ENCODE measurements at regions not wholly inside any gene's neighbourhood (a gene's known extent, or its start where the extent isn't known, plus 50 kb on each side); places are given as distances from the start of the nearest gene placed in this dataset.

DNA sequence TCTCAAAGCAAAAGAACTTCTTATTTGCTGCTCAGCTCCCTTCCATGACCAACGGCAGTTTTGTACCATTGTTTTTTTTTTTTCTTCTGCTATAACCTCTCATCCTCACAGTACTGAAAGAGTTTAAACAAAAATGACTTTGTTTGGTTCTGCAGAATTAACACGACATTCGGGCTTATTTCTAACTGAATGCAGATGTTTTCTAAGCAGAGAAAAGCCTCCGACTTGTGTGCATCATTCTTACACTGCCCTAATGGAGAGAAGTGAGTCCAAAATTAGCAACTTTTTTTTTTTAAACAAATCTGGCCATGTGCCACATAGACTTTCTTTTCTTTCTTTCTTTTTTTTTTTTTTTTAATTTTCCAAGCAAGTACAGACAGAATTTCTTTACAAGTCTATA, 382.7 kb downstream of the HDGFL1 start:
- H3K27ac ChIP-seq (ENCODE audit: low read depth, low read length): no peak overlapping the region
- ChIA-PET CTCF (no interaction called here), POLR2A (no interaction called here)
- H3K36me3 ChIP-seq (ENCODE audit: insufficient read depth, low read length): no peaks in the 10 kb centered on the region
- no peak overlapping the region for H3K4me3 ChIP-seq (ENCODE audit: low read length)
- no peaks in the 10 kb centered on the region for H3K4me1 ChIP-seq (ENCODE audit: insufficient read depth, low read length)
- DNase-seq: no peak
- peaks cover 7 to 20% (median 20%) of the 10 kb centered on the region in 3 donors for H3K4me1 Mint-ChIP-seq
- no peaks in the 10 kb centered on the region for H3K27me3 Mint-ChIP-seq
- no peaks in the 10 kb centered on the region for H3K9me3 ChIP-seq (ENCODE audit: low read length)
- H3K36me3 Mint-ChIP-seq: no peaks in the 10 kb centered on the region
- peaks cover 0 to 4% (median 0%) of the 10 kb centered on the region in 5 donors for H3K9me3 Mint-ChIP-seq
- no peaks in the 10 kb centered on the region for H3K27me3 ChIP-seq (ENCODE audit: insufficient read depth, low read length, poor library complexity, severe bottlenecking)
- H3K27ac Mint-ChIP-seq: no peak overlapping the region
- H3K4me3 Mint-ChIP-seq: no peak overlapping the region

DNA sequence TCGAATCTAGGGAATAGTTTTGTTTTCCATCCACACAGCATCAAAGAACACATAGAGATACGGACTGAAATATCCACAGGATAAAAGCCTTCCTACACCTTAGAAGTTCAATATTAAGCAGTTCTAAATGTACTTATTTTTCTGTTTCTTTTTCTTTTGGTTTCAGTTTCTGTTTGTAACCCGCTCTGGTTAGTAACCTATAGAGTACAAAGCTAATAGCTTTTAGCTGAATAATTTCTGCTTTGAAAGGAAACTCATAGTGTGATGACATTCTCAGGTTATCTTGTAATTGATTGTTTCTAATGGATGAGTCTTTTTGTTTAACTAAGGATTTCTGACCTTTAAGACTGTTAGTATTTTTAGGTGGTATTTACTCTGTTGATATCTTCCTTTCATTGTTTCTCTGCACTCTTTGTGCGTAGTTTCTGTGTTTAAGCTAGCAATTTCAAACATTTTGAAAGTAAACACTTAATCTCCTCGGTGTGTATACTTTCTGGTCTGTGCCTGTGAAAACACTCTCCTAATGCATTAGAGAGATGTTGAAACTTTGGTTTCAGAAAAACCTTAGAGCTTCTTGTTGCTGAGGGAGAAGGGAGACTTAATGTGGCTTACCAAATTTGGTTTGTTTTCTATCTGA, 385.5 kb downstream of the HDGFL1 start:
- no peaks in the 10 kb centered on the region for H3K27me3 Mint-ChIP-seq
- no peak for DNase-seq
- peaks cover 14 to 33% (median 29%) of the 10 kb centered on the region in 3 donors for H3K4me1 Mint-ChIP-seq
- peak overlapping the region; percentile 20 for H3K4me3 ChIP-seq (ENCODE audit: low read length)
- H3K27ac ChIP-seq (ENCODE audit: low read depth, low read length): no peak overlapping the region
- ChIA-PET CTCF (no interaction called here), POLR2A (no interaction called here)
- H3K4me3 Mint-ChIP-seq: peak overlapping the region; percentile 33 to 82 (median 61)
- no peaks in the 10 kb centered on the region for H3K27me3 ChIP-seq (ENCODE audit: insufficient read depth, low read length, poor library complexity, severe bottlenecking)
- H3K9me3 ChIP-seq (ENCODE audit: low read length): no peaks in the 10 kb centered on the region
- H3K9me3 Mint-ChIP-seq: peaks cover 0 to 3% (median 0%) of the 10 kb centered on the region in 5 donors
- H3K36me3 Mint-ChIP-seq: no peaks in the 10 kb centered on the region
- peak overlapping the region in 6 of 8 donors; percentile 5 to 78 (median 30) for H3K27ac Mint-ChIP-seq
- no peaks in the 10 kb centered on the region for H3K36me3 ChIP-seq (ENCODE audit: insufficient read depth, low read length)
- H3K4me1 ChIP-seq (ENCODE audit: insufficient read depth, low read length): no peaks in the 10 kb centered on the region

- peak overlapping the region in 1 of 7 donors; percentile 33 for H3K4me3 Mint-ChIP-seq
- no peaks in the 10 kb centered on the region for H3K36me3 Mint-ChIP-seq
- H3K4me1 Mint-ChIP-seq: peaks cover 14 to 33% (median 29%) of the 10 kb centered on the region in 3 donors
- CTCF ChIA-PET: no interaction called here
- H3K27me3 Mint-ChIP-seq: no peaks in the 10 kb centered on the region
- peaks cover 0 to 3% (median 0%) of the 10 kb centered on the region in 5 donors for H3K9me3 Mint-ChIP-seq
- DNase-seq: no peak
- Histone ChIP-seq H3K36me3 (ENCODE audit: insufficient read depth, low read length) (no peaks in the 10 kb centered on the region), H3K4me1 (ENCODE audit: insufficient read depth, low read length) (no peaks in the 10 kb centered on the region), H3K27ac (ENCODE audit: low read depth, low read length) (no peak overlapping the region), H3K9me3 (ENCODE audit: low read length) (no peaks in the 10 kb centered on the region), H3K27me3 (ENCODE audit: insufficient read depth, low read length, poor library complexity, severe bottlenecking) (no peaks in the 10 kb centered on the region), H3K4me3 (ENCODE audit: low read length) (no peak overlapping the region)
- POLR2A ChIA-PET: no interaction called here
- H3K27ac Mint-ChIP-seq: no peak overlapping the region
Observed at GRCh38 chr6:22956029-22956681, 386.8 kb downstream of the HDGFL1 start.

GRCh38 chr6:22958677-22959076, 389.3 kb downstream of the HDGFL1 start:
- Mint-ChIP-seq H3K9me3 (peaks cover 0 to 3% (median 0%) of the 10 kb centered on the region in 5 donors), H3K4me3 (peak overlapping the region in 1 of 7 donors; percentile 60), H3K36me3 (no peaks in the 10 kb centered on the region), H3K27ac (no peak overlapping the region), H3K4me1 (peaks cover 14 to 33% (median 26%) of the 10 kb centered on the region in 3 donors), H3K27me3 (no peaks in the 10 kb centered on the region)
- DNase-seq: no peak
- H3K27ac ChIP-seq (ENCODE audit: low read depth, low read length): no peak overlapping the region
- ChIA-PET POLR2A (no interaction called here), CTCF (no interaction called here)
- no peaks in the 10 kb centered on the region for H3K9me3 ChIP-seq (ENCODE audit: low read length)
- no peaks in the 10 kb centered on the region for H3K27me3 ChIP-seq (ENCODE audit: insufficient read depth, low read length, poor library complexity, severe bottlenecking)
- no peaks in the 10 kb centered on the region for H3K36me3 ChIP-seq (ENCODE audit: insufficient read depth, low read length)
- no peaks in the 10 kb centered on the region for H3K4me1 ChIP-seq (ENCODE audit: insufficient read depth, low read length)
- no peak overlapping the region for H3K4me3 ChIP-seq (ENCODE audit: low read length)

DNA sequence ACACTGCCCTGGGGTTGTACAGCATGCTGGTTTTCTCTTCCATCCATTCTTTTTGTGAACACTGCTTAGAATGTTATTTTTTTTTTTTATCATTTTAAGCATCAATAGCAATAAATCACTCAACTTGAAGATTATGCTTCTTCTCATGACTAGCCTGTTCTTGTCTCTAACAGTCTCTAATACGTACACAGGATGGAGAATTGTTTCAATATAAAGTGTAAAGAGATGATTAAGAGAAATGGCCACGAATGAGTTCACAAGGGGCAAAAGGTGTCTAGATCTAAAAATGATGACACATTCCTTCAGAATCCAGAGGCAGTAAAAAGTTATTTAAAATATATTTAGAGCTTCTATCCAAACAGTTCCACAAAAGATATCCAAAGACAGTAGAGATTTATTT, 390.2 kb downstream of the HDGFL1 start:
- H3K36me3 ChIP-seq (ENCODE audit: insufficient read depth, low read length): no peaks in the 10 kb centered on the region
- ChIA-PET POLR2A (no interaction called here), CTCF (no interaction called here)
- no peak overlapping the region for H3K4me3 Mint-ChIP-seq
- H3K27ac ChIP-seq (ENCODE audit: low read depth, low read length): no peak overlapping the region
- H3K9me3 Mint-ChIP-seq: peaks cover 0 to 3% (median 0%) of the 10 kb centered on the region in 5 donors
- H3K27me3 Mint-ChIP-seq: no peaks in the 10 kb centered on the region
- H3K4me1 ChIP-seq (ENCODE audit: insufficient read depth, low read length): no peaks in the 10 kb centered on the region
- no peak for DNase-seq
- no peaks in the 10 kb centered on the region for H3K9me3 ChIP-seq (ENCODE audit: low read length)
- H3K36me3 Mint-ChIP-seq: no peaks in the 10 kb centered on the region
- H3K27ac Mint-ChIP-seq: no peak overlapping the region
- no peaks in the 10 kb centered on the region for H3K27me3 ChIP-seq (ENCODE audit: insufficient read depth, low read length, poor library complexity, severe bottlenecking)
- H3K4me3 ChIP-seq (ENCODE audit: low read length): no peak overlapping the region
- peaks cover 13 to 28% (median 18%) of the 10 kb centered on the region in 3 donors for H3K4me1 Mint-ChIP-seq

DNA sequence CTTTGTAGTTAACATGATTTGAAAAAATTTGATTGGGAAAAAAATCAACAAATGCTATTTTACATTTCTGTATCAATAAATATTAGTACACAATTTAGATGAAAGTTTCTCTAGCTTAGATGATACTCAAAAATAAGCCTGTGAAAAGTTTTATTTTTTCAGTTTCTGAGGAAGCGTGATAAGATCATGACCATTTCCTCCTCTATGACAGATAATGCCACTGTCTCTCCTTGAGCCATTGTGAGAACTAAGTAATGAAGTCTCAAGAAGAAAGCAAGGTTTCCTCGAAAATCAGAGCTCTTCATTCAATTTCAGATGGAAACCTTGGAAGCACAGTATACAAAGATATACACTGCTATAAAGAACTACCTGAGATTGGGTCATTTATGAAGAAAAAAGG, 395.0 kb downstream of the HDGFL1 start:
- H3K36me3 ChIP-seq (ENCODE audit: insufficient read depth, low read length): no peaks in the 10 kb centered on the region
- Mint-ChIP-seq H3K4me1 (no peaks in the 10 kb centered on the region), H3K9me3 (peaks cover 0 to 5% (median 5%) of the 10 kb centered on the region in 5 donors), H3K4me3 (no peak overlapping the region), H3K27ac (no peak overlapping the region), H3K36me3 (peaks cover 0 to 4% (median 0%) of the 10 kb centered on the region in 3 donors), H3K27me3 (no peaks in the 10 kb centered on the region)
- no peak for DNase-seq
- H3K4me1 ChIP-seq (ENCODE audit: insufficient read depth, low read length): no peaks in the 10 kb centered on the region
- H3K9me3 ChIP-seq (ENCODE audit: low read length): no peaks in the 10 kb centered on the region
- CTCF ChIA-PET: no interaction called here
- H3K27ac ChIP-seq (ENCODE audit: low read depth, low read length): no peak overlapping the region
- H3K4me3 ChIP-seq (ENCODE audit: low read length): no peak overlapping the region
- no peaks in the 10 kb centered on the region for H3K27me3 ChIP-seq (ENCODE audit: insufficient read depth, low read length, poor library complexity, severe bottlenecking)
- POLR2A ChIA-PET: no interaction called here

GRCh38 chr6:22965889-22966288, 396.5 kb downstream of the HDGFL1 start:
- no peak overlapping the region for H3K4me3 ChIP-seq (ENCODE audit: low read length)
- peaks cover 0 to 7% (median 5%) of the 10 kb centered on the region in 5 donors for H3K9me3 Mint-ChIP-seq
- no peaks in the 10 kb centered on the region for H3K27me3 ChIP-seq (ENCODE audit: insufficient read depth, low read length, poor library complexity, severe bottlenecking)
- H3K9me3 ChIP-seq (ENCODE audit: low read length): no peaks in the 10 kb centered on the region
- H3K27ac ChIP-seq (ENCODE audit: low read depth, low read length): no peak overlapping the region
- no peak overlapping the region for H3K27ac Mint-ChIP-seq
- DNase-seq: no peak
- no peak overlapping the region for H3K4me3 Mint-ChIP-seq
- H3K36me3 Mint-ChIP-seq: peaks cover 0 to 4% (median 0%) of the 10 kb centered on the region in 3 donors
- ChIA-PET POLR2A (no interaction called here), CTCF (no interaction called here)
- H3K4me1 ChIP-seq (ENCODE audit: insufficient read depth, low read length): no peaks in the 10 kb centered on the region
- no peaks in the 10 kb centered on the region for H3K36me3 ChIP-seq (ENCODE audit: insufficient read depth, low read length)
- H3K27me3 Mint-ChIP-seq: no peaks in the 10 kb centered on the region
- no peaks in the 10 kb centered on the region for H3K4me1 Mint-ChIP-seq

- Histone ChIP-seq H3K4me1 (ENCODE audit: insufficient read depth, low read length) (no peaks in the 10 kb centered on the region), H3K4me3 (ENCODE audit: low read length) (no peak overlapping the region), H3K27me3 (ENCODE audit: insufficient read depth, low read length, poor library complexity, severe bottlenecking) (no peaks in the 10 kb centered on the region), H3K9me3 (ENCODE audit: low read length) (no peaks in the 10 kb centered on the region), H3K36me3 (ENCODE audit: insufficient read depth, low read length) (no peaks in the 10 kb centered on the region), H3K27ac (ENCODE audit: low read depth, low read length) (no peak overlapping the region)
- Mint-ChIP-seq H3K27me3 (no peaks in the 10 kb centered on the region), H3K4me3 (no peak overlapping the region), H3K9me3 (peaks cover 0 to 7% (median 5%) of the 10 kb centered on the region in 5 donors), H3K36me3 (peaks cover 0 to 4% (median 0%) of the 10 kb centered on the region in 3 donors), H3K27ac (no peak overlapping the region), H3K4me1 (no peaks in the 10 kb centered on the region)
- DNase-seq: no peak
- ChIA-PET CTCF (no interaction called here), POLR2A (no interaction called here)
Observed at GRCh38 chr6:22966691-22967422, 397.5 kb downstream of the HDGFL1 start.

Data from CD8-positive, alpha-beta memory T cell (primary cell).